ENCODE measurements at regions not wholly inside any gene's neighbourhood (a gene's known extent, or its start where the extent isn't known, plus 50 kb on each side); places are given as distances from the start of the nearest gene placed in this dataset.
"Not testable (repeated sequence)": the region's sequence is repeated elsewhere in the genome, so short reads cannot be mapped to it uniquely, and the experiment has no call there.

DNA sequence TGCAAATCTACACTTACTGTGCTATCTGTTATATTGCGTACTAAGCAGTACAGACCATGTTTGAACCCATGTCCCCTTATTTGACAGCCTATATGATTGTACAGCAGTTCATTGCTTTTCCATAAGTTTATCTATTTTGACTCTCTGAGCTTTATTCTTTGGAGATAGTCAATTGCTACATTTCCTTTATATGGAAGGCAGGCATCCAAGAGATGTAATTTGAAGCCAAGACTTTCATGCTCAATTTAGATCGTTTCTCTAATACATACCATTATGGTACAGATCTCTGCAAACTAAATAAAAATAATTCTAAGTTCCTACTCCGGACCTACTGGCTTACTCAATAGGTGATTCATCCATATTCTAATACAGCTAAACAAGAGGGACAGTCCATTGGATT, 424.8 kb downstream of the TMEM38B start:
- DNase-seq: no peak

DNA sequence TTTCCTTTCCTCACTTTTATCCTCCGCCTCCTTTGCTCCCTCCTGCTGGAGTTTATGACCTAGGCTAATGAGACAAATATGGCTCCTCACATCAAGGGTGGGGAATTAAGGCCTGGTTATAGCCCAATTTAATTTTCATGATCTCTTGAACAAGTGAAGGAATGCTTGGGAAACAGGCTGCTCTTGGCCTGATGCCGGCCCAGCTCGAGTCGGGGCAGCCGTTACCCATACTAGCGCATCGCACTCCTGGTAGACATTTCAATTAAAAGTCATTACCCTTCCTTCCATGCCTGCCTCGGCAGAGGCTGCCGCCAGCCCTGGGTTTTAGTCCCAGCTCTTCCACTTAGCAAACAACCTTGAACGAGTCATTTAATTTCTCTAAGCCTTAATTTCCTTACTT, 425.7 kb downstream of the TMEM38B start:
- DNase-seq: no peak

DNA sequence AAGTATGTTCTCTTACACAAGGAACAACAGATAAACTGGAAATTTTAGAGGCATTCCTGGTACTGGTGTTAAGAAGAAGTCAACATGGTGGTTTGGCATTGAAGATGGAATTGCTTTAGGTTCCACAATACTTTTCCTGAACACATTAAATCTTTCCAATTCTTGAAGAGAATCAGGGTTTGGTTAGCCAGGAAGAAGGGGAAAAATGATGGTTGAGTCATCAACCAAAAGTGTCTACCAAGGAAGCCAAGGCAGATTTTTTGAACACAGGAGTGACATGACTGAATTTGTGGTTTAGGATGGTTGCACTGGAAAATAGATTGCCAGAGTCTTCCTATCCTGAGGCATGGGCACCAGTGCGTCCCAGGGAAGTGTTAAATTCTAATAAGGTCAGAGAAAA, 433.4 kb downstream of the TMEM38B start:
- DNase-seq: no peak

GRCh38 chr9:106130374-106130773, 436.0 kb downstream of the TMEM38B start:
- DNase-seq: no peak

GRCh38 chr9:106143781-106144180, 449.4 kb downstream of the TMEM38B start:
- DNase-seq: no peak

DNA sequence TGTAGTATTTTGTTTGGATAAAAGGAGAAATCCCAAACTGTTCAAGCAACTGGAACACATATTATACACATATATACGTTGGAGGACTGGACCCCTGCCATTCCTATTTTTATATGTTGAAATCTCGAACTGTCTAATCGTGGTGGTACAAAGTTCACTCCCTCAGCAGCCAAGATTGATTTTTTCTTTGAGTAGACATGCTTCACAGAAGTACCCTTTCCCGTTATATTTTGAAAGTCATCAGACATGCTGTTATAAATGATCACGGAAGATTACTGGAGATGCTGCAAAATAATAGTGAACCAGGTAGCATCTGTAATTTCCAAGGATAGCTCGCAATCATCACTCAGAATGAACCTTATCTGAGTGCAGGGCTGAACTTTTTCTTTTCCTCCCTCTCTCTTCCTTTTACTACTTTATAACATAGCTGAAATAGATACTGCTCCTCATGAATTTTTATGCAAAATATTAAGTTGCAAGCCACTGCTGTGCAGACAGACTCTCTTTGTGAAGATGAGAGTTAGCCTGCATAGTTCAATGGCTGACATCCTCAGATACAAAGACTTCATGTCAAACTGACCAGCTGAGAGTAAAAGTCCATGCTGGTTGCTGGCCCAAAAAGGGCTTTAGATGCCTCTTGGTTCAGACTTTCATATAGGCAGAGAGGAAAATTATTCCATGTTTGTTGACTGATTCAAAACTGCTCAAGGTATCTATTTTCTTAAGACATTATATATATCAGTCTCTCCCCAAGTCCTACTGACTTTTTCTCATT, 451.9 kb downstream of the TMEM38B start:
- no peak for DNase-seq

DNA sequence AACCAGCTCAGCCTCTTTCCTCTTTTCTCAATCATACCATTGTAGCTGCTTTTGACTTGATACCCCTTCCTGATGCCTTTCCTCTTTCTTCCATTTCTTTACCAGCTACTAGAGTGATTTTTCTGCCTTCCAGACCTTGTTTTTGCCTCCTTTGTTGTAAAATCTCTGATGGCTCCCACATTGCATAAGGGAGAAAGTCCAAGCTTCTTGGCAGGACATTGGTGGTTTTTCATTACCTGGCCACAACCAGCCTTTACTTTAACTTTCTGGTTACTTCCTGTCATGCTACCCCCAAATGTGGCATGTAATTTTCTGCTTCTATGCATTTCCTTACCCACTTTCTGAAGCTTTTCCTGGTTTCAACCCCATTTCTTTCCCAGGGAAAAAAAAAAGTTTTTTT, 452.5 kb downstream of the TMEM38B start:
- no peak for DNase-seq

- DNase-seq: no peak
Measured at GRCh38 chr9:106149956-106150355, 455.6 kb downstream of the TMEM38B start.

- DNase-seq: no peak
Measured at GRCh38 chr9:106156465-106156864, 462.1 kb downstream of the TMEM38B start.

DNA sequence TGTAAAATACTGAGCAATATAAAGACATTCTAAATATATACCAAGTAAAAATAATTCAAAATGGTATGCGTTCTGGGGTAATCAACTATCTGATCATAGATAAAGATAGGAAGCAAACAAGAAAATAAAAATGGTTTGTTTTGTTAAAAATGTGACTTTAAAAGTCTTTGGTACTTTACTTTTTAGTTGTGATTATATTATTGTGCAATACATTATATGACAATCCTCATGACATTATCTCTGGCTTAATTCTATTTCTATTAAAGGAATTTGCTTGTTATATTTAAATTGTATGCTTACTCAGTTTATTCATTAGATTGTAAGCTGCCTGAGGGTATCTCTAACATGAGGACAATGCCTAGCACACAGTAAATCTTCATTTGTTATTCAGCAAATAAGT, 477.9 kb downstream of the TMEM38B start:
- no peak for DNase-seq

DNA sequence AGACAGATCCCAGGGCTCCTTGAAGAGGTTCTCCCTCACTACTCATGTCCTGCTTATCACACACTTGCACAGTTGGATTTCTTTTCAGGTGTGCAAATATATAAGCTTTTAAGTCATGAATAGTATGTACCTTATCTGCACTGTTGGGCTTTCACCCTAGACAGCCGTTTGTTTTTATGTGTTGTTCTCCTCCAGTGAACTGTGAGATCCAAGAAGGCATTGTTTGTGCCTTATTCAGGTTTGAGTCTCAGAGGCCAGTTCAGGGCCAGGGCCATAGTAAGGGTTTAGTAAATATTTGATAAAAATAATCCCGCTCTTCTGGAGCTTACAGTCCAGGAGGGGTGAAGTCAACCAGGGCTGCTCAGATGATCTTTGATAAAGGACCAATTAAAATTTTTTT, 480.0 kb downstream of the TMEM38B start:
- no peak for DNase-seq

DNA sequence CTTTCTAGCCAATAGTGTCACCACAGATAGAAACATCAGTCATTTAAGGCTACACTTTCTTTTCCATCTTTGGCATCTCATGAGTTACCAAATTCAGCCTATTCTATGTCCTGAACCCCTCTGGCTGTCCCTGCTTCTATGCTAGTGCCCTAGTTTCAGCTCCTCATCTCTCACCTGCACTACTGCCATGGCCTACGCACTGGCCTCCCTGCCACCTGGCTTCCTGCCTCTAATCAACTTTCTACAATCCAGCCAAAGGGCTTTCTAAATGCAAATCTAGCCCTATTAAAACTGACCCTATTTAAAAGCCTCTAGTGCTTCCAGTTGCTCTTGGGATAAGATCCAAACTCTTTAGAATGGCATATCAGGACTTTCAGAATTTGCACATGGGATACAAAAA, 482.9 kb downstream of the TMEM38B start:
- DNase-seq: no peak

DNA sequence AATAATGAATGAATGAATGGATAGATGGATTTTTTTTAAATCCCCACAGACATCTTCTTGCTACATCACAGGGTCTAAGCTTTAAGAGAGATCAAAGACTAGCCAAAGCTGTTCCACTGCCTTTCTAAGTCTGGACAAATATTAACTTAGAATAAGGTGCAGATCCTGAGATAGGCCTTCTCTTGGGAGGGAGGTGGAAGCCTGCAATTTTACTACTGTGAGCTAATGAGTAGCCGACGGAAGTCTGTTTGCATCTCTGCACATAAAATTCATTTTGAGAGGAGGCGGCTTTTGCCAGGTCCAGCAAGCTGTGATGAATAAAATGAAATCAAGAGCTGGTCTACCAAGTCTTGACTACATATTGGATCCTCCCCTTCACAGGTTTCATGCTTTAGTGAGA, 484.9 kb downstream of the TMEM38B start:
- no peak for DNase-seq

- DNase-seq: not testable (repeated sequence)
Measured at GRCh38 chr9:106203815-106204516, 509.6 kb downstream of the TMEM38B start.

GRCh38 chr9:106207298-106207697, 513.0 kb downstream of the TMEM38B start:
- DNase-seq: no peak

- no peak for DNase-seq
Measured at GRCh38 chr9:106218427-106218826, 524.1 kb downstream of the TMEM38B start.

DNA sequence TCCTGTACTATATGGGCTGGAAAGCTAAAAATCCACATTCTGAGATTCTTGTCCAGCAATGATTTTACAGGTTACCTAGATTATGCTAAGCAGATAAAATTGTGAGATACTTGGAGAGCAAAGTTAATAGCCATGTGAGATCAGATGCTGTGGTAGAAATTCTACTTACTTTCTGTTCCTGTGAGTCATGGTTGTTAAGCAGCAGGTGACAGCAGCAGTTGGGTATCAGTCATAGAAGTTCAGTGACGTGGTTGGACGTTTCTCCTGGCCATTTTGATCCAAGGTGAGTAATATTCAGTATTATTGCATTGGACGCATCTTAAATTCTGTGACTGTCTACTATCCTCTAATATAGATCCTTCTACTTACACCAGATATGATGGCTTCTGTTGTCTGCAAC, 524.5 kb downstream of the TMEM38B start:
- no peak for DNase-seq

DNA sequence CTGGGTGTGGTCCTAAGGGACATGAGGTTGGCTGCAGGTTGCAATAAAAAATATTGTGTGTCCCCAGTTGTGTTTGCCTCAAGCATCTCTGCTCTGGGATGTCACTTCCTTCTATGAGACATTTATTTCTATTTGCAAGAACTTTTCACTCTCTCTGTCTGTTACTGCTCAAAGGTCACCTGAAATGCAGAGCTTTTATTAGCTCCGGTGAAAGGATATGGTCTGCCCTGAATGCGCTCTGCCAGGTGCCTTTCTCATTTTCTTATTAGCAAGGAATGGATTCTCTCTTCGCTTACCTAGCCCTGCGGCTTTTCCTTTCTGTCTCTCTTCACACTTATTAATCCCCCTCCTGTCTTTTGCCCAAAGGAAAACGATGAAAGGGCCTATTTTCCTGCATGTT, 526.1 kb downstream of the TMEM38B start:
- no peak for DNase-seq

DNA sequence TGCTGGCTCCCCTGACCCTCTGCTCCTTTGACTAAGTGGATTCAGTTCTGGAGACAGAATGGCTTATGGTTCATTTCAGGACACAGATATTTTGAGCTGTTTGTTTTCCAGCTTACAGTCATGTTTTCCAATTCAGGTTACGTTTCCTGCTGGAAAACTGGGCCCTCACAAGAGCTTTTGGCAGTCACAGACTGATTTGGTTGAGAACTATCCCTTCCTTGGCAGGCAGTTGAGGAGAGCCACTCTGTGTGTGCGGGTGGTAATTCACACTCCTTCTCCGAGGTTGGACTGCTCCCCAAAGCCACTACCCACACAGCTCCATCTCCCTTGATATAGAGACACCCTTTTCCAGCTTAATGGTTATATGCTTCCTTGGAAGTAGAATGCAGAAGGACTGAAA, 534.5 kb downstream of the TMEM38B start:
- no peak for DNase-seq

DNA sequence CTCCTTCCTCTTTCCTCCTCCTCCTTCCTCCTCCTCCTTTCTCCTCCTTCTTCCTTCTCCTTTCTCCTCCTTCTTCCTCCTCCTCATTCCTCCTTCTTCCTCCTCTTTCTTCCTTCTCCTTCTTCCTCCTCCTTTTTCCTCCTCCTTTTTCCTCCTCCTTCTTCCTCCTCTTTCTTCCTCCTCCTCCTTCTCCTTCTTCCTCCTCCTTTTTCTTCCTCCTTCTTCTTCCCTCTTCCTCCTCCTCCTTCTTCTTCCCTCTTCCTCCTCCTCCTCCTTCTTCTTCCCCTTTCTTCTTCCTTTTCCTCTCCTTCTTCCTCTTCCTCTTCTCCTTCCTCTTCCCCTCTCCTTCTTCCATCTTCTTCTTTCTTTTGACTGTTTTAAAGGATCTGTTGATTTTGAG, 538.8 kb downstream of the TMEM38B start:
- DNase-seq: no peak

- DNase-seq: not testable (repeated sequence)
Measured at GRCh38 chr9:106260908-106261307, 566.6 kb downstream of the TMEM38B start.

GRCh38 chr9:106277966-106278365, 583.6 kb downstream of the TMEM38B start:
- DNase-seq: no peak

- DNase-seq: no peak
Measured at GRCh38 chr9:106283769-106284168, 579.2 kb upstream of the ZNF462 start.

GRCh38 chr9:106284296-106284695, 578.7 kb upstream of the ZNF462 start:
- DNase-seq: no peak

DNA sequence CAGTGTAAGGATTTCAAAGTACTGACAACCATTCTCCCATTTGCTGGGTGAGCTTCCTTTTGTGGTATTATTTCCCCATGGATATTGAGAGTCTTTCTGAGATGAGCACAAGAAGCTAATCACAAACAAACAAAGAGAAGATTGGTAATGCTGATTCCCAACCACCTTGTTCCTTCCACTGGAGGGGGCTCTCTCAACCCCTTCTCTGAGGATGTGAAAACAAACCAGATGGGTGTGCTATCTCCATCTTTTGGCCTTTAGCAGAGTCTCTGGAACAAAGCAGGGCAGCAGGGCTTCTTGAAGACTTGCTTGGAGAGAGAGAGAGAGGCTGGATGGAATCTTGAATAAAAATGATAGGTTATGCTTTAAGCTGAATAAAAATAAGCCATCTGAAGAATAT, 576.7 kb upstream of the ZNF462 start:
- no peak for DNase-seq

Data from AML-193 (cell line).